ENCODE measurements at regions not wholly inside any gene's neighbourhood (a gene's known extent, or its start where the extent isn't known, plus 50 kb on each side); places are given as distances from the start of the nearest gene placed in this dataset.

DNA sequence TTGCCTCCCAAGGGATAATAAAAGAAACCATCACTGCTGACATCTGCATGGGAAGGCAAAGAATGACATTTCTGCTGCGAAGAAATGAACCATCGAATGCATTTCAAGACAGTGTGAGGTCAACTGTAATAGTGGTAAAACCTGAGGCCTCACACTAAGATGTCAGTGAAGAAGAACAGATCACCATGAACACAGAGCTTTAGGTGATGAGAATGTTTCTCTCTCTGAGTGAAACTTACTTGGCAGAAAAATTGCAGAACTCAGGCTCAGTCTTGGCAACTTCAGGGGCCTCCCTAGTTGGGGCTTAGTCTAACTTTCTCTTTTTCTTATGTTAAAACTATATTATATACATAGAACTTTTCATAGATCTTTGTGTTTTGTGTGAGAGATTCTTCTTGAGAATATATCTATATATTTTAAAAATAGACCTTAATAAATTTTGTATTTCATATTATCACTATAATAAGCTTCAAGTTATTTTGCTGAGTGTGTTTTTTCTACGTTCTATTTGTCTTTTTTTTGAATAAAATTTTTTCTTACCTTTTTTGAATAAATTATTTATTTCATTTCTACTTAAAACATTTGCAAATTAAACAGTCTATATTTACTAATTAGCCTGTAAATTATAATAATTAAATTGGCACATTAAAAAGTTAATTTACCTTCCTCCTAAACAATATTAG lies 427.5 kb upstream of the TRIB2 start:
- POLR2A ChIA-PET, result no interaction called here
- dilution Hi-C loops (cut with MboI; ENCODE audit: extremely low pct_ligation_motif_present, low sequenced_read_pairs), result no loop called here

DNA sequence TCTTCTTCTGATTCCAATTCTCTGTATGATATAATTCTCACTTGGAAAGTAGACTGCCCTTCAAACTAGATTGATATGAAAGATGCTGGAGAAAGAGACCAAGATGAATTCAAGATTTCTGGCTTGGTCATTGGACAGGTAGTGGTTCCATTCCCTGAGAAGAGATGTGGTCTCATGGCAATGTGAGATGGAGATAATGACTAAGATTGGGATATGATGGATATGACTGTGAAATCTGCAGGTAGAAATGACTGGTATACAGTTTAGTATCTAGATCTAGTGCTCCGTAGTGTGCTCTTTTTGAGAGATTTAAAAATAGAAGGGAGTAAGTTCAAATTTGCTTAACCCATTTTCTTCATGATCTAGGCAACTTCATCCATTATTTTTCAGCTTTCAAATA lies 425.4 kb upstream of the TRIB2 start:
- ChIA-PET POLR2A (no interaction called here), CTCF (no interaction called here)
- Histone ChIP-seq H2AFZ (ENCODE audit: low read depth, low read length) (no peak overlapping the region), H4K20me1 (replicated peaks; ENCODE audit: control insufficient read depth, extremely low read depth, insufficient read depth, low read length) (no peaks in the 10 kb centered on the region), H3K79me2 (ENCODE audit: control insufficient read depth, insufficient read depth, low read length) (no peaks in the 10 kb centered on the region), H3K9me1 (replicated peaks; ENCODE audit: control insufficient read depth, extremely low read depth, insufficient read depth, low read length) (no peaks in the 10 kb centered on the region), H3K9ac (replicated peaks; ENCODE audit: extremely low read depth, insufficient read depth, low read length) (no peak overlapping the region), H3K9me3 (replicated peaks; ENCODE audit: control insufficient read depth, insufficient read depth, low read length) (no peaks in the 10 kb centered on the region), H3K4me2 (ENCODE audit: insufficient read depth, low read length) (no peak overlapping the region), H3K4me1 (ENCODE audit: control insufficient read depth, extremely low read depth, insufficient read depth, low read length) (peaks cover 14% of the 10 kb centered on the region), H3K4me3 (replicated peaks in 1 of 3; ENCODE audit: insufficient read depth in 1 of 3, low read depth in 1 of 3, low read length in 3 of 3) (no peak overlapping the region), H3K27me3 (ENCODE audit: control insufficient read depth in 2 of 2, insufficient read depth in 2 of 2, low read length in 2 of 2) (peaks cover 0 to 3% of the 10 kb centered on the region in 2 experiments), H3K27ac (ENCODE audit: insufficient read depth, low read depth, low read length) (no peak overlapping the region), H3K36me3 (ENCODE audit: control insufficient read depth in 2 of 2, extremely low read depth in 1 of 2, insufficient read depth in 2 of 2, low read length in 2 of 2) (no peaks in the 10 kb centered on the region)
- intact Hi-C loops (cut with micrococcal nuclease), result no loop called here
- dilution Hi-C loops (cut with MboI; ENCODE audit: extremely low pct_ligation_motif_present, low sequenced_read_pairs), result no loop called here
- no peak for DNase-seq (ENCODE audit: low read depth, low spot score)
- TF ChIP-seq POLR2AphosphoS5 (IDR thresholded peaks at IDR 0.05; ENCODE audit: insufficient read depth, low read depth, low read length), result no peak
- TF ChIP-seq JUN (IDR thresholded peaks at IDR 0.05; ENCODE audit: borderline replicate concordance, insufficient read depth, insufficient read length, low read depth), result no peak
- TF ChIP-seq MAX (IDR thresholded peaks at IDR 0.05; ENCODE audit: insufficient read depth, insufficient read length), result no peak
- no peak for TF ChIP-seq FOS (IDR thresholded peaks at IDR 0.05; ENCODE audit: borderline replicate concordance, insufficient read depth, low read length)
- TF ChIP-seq POLR2A (IDR thresholded peaks at IDR 0.05; ENCODE audit: low read depth, low read length), result no peak
- no peak for TF ChIP-seq GATA2 (IDR thresholded peaks at IDR 0.05; ENCODE audit: insufficient read depth, insufficient read length, low read depth, low read length)
- TF ChIP-seq EZH2 (IDR thresholded peaks at IDR 0.05; ENCODE audit: borderline replicate concordance, low read depth, low read length, severe bottlenecking), result no peak
- no peak for TF ChIP-seq MYC (IDR thresholded peaks at IDR 0.05; ENCODE audit: low read depth, low read length)
- FAIRE-seq, result no peak
- no TSS peak for BruUV-seq (replicated peaks)

More for the DNA sequence above, 427.5 kb upstream of the TRIB2 start:
- Histone ChIP-seq H3K79me2 (ENCODE audit: control insufficient read depth, insufficient read depth, low read length) (no peaks in the 10 kb centered on the region), H3K36me3 (ENCODE audit: control insufficient read depth in 2 of 2, extremely low read depth in 1 of 2, insufficient read depth in 2 of 2, low read length in 2 of 2) (no peaks in the 10 kb centered on the region), H3K4me1 (ENCODE audit: control insufficient read depth, extremely low read depth, insufficient read depth, low read length) (peaks cover 15% of the 10 kb centered on the region), H3K9me3 (replicated peaks; ENCODE audit: control insufficient read depth, insufficient read depth, low read length) (no peaks in the 10 kb centered on the region), H3K9ac (replicated peaks; ENCODE audit: extremely low read depth, insufficient read depth, low read length) (no peak overlapping the region), H2AFZ (ENCODE audit: low read depth, low read length) (no peak overlapping the region), H4K20me1 (replicated peaks; ENCODE audit: control insufficient read depth, extremely low read depth, insufficient read depth, low read length) (no peaks in the 10 kb centered on the region), H3K27me3 (ENCODE audit: control insufficient read depth in 2 of 2, insufficient read depth in 2 of 2, low read length in 2 of 2) (peaks cover 0 to 3% of the 10 kb centered on the region in 2 experiments), H3K4me3 (replicated peaks in 1 of 3; ENCODE audit: insufficient read depth in 1 of 3, low read depth in 1 of 3, low read length in 3 of 3) (no peak overlapping the region), H3K4me2 (ENCODE audit: insufficient read depth, low read length) (no peak overlapping the region), H3K9me1 (replicated peaks; ENCODE audit: control insufficient read depth, extremely low read depth, insufficient read depth, low read length) (no peaks in the 10 kb centered on the region), H3K27ac (ENCODE audit: insufficient read depth, low read depth, low read length) (no peak overlapping the region)
- DNase-seq (ENCODE audit: low read depth, low spot score), result no peak
- no TSS peak for BruUV-seq (replicated peaks)
- TF ChIP-seq POLR2AphosphoS5 (IDR thresholded peaks at IDR 0.05; ENCODE audit: insufficient read depth, low read depth, low read length) (no peak), GATA2 (IDR thresholded peaks at IDR 0.05; ENCODE audit: insufficient read depth, insufficient read length, low read depth, low read length) (no peak)
- intact Hi-C loops (cut with micrococcal nuclease), result loop anchor here (5.0 to 10.0 kb wide), 3 partner anchors 424 to 716 kb away; partner anchors contain the start of gene TRIB2
- CTCF ChIA-PET, result interaction anchor here (1.2 kb wide), 1 partner anchor 13 kb away, joined by 3 read pairs; no protein-coding TSS in a partner anchor
- no peak for FAIRE-seq

Data from endothelial cell of umbilical vein (primary cell).